IMR-90 (cell line): ENCODE measurements at regions not wholly inside any gene's neighbourhood (a gene's known extent, or its start where the extent isn't known, plus 50 kb on each side); places are given as distances from the start of the nearest gene placed in this dataset.

ENCODE experiments used
- ATAC-seq: fragments of 200-7000 bp; cut with Tn5 transposase; 2 replicates; pipeline ENCODE4 v1.9.1; 2020; ENCODE audit warnings: low read depth, mild to moderate bottlenecking, moderate library complexity
- BruUV-seq: library from RNA; stranded (reverse); fragments of 400-500 nt; replicated peaks from 2 replicates; lab custom pipeline; 2021; lab: Mats Ljungman, UMichigan
- CTCF ChIA-PET: fragments of 300-600 bp; formaldehyde crosslinking; extraction: SDS; loops from one replicate; lab custom pipeline; 2021; ENCODE audit warnings: antibody characterized with exemption; lab: Yijun Ruan, JAX
- POLR2A ChIA-PET: fragments of 300-600 bp; sonication (Branson Sonifier 250); formaldehyde crosslinking; loops from one replicate; lab custom pipeline; 2022; ENCODE audit warnings: antibody characterized with exemption; ENCODE audit not compliant: unreplicated experiment; lab: Charles Lee
- DNase-seq: peaks from one replicate; pipeline ENCODE4 v3.0.0; 2013
- H2AFZ ChIP-seq: replicated peaks from 2 replicates; pipeline ENCODE3; 2013; ENCODE audit warnings: low read length, mild to moderate bottlenecking; ENCODE audit not compliant: poor library complexity
- H2AK5ac ChIP-seq: 2 replicates; pipeline ENCODE4 v1.6.1; 2013; ENCODE audit warnings: low read depth, low read length, inconsistent platforms
- H2AK9ac ChIP-seq: replicated peaks from 2 replicates; pipeline ENCODE3; 2013; ENCODE audit warnings: mild to moderate bottlenecking, low read depth, low read length, moderate library complexity; ENCODE audit not compliant: poor library complexity
- H2BK120ac ChIP-seq: 2 replicates; pipeline ENCODE4 v1.6.1; 2013; ENCODE audit warnings: low read depth, low read length, inconsistent platforms
- H2BK15ac ChIP-seq: 3 replicates; pipeline ENCODE4 v1.6.1; 2013; ENCODE audit warnings: low read depth, low read length, inconsistent platforms
- H2BK20ac ChIP-seq: 2 replicates; pipeline ENCODE4 v1.6.1; 2013; ENCODE audit warnings: low read depth, mild to moderate bottlenecking, inconsistent platforms, low read length, moderate library complexity
- H2BK5ac ChIP-seq: 2 replicates; pipeline ENCODE4 v1.6.1; 2013; ENCODE audit warnings: mild to moderate bottlenecking, low read depth, low read length, inconsistent platforms; ENCODE audit not compliant: poor library complexity, severe bottlenecking
- H3K14ac ChIP-seq: replicated peaks from 2 replicates; pipeline ENCODE4 v1.6.1; 2013; ENCODE audit warnings: low read depth, low read length, inconsistent platforms
- H3K18ac ChIP-seq: 2 replicates; pipeline ENCODE4 v1.6.1; 2013; ENCODE audit warnings: low read depth, low read length, control low read depth
- H3K23ac ChIP-seq: 2 replicates; pipeline ENCODE4 v1.6.1; 2013; ENCODE audit warnings: low read depth, low read length, inconsistent platforms
- H3K27ac ChIP-seq: 2 replicates; pipeline ENCODE4 v1.5.1; 2013; ENCODE audit warnings: mild to moderate bottlenecking, control low read depth, low read length; ENCODE audit not compliant: insufficient read depth
- H3K27me3 ChIP-seq: 2 replicates; pipeline ENCODE4 v1.6.1; 2013; ENCODE audit warnings: low read length; ENCODE audit not compliant: control insufficient read depth, insufficient read depth
- H3K36me3 ChIP-seq: 2 replicates; pipeline ENCODE4 v1.6.1; 2013; ENCODE audit warnings: low read length, mixed read lengths; ENCODE audit not compliant: control insufficient read depth, insufficient read depth
- H3K4ac ChIP-seq: 2 replicates; pipeline ENCODE4 v1.6.1; 2013; ENCODE audit warnings: low read depth, low read length, inconsistent platforms
- H3K4me1 ChIP-seq: 2 replicates; pipeline ENCODE4 v1.6.1; 2013; ENCODE audit warnings: low read length, mixed read lengths; ENCODE audit not compliant: control insufficient read depth, insufficient read depth
- H3K4me2 ChIP-seq: 2 replicates; pipeline ENCODE4 v1.6.1; 2013; ENCODE audit warnings: low read depth, mild to moderate bottlenecking, control low read depth, low read length, moderate library complexity
- H3K4me3 ChIP-seq: 2 replicates; pipeline ENCODE4 v1.5.1; 2013; ENCODE audit warnings: low read depth, mild to moderate bottlenecking, control low read depth, low read length, moderate library complexity; ENCODE audit not compliant: insufficient read depth
- H3K56ac ChIP-seq: 2 replicates; pipeline ENCODE4 v1.6.1; 2013; ENCODE audit warnings: low read length, inconsistent platforms; ENCODE audit not compliant: insufficient read depth; ENCODE audit errors: extremely low read depth
- H3K79me1 ChIP-seq, 2 experiments: 2 replicates each; pipeline ENCODE4 v1.6.1; 2013; ENCODE audit warnings: low read length in 2 of 2, inconsistent platforms in 1 of 2, low read depth in 1 of 2
- H3K9ac ChIP-seq: 2 replicates; pipeline ENCODE4 v1.6.1; 2013; ENCODE audit warnings: low read depth, low read length, control low read depth
- H3K9me1 ChIP-seq: 2 replicates; pipeline ENCODE4 v1.6.1; 2013; ENCODE audit warnings: low read length, inconsistent platforms; ENCODE audit not compliant: insufficient read depth
- H3K9me3 ChIP-seq: 2 replicates; pipeline ENCODE4 v1.6.1; 2013; ENCODE audit warnings: low read length; ENCODE audit not compliant: control insufficient read depth, insufficient read depth
- H4K20me1 ChIP-seq: 2 replicates; pipeline ENCODE4 v1.6.1; 2013; ENCODE audit warnings: low read length, inconsistent platforms; ENCODE audit not compliant: insufficient read depth
- H4K5ac ChIP-seq: 2 replicates; pipeline ENCODE4 v1.6.1; 2013; ENCODE audit warnings: mild to moderate bottlenecking, low read depth, low read length, control low read depth
- H4K8ac ChIP-seq, 2 experiments: 2 replicates each; pipeline ENCODE4 v1.6.1; 2013; ENCODE audit warnings: low read depth in 2 of 2, low read length in 2 of 2, control low read depth in 1 of 2, inconsistent platforms in 1 of 2
- H4K91ac ChIP-seq: 2 replicates; pipeline ENCODE4 v1.6.1; 2013; ENCODE audit warnings: low read depth, low read length, inconsistent platforms; ENCODE audit not compliant: insufficient read depth
- BHLHE40 ChIP-seq: fragments of 150-350 bp; IDR thresholded peaks from 2 replicates; pipeline ENCODE4 v1.6.1; 2016; ENCODE audit warnings: mild to moderate bottlenecking, low read depth, low read length
- CEBPB ChIP-seq: IDR thresholded peaks from 2 replicates; pipeline ENCODE4 v1.6.1; 2012; ENCODE audit warnings: low read depth, low read length, improper control_type of control experiment
- CHD1 ChIP-seq: IDR thresholded peaks from 2 replicates; pipeline ENCODE4 v1.6.1; 2012; ENCODE audit warnings: low read depth, low read length, improper control_type of control experiment
- CTCF ChIP-seq: conservative IDR thresholded peaks from 2 replicates; pipeline ENCODE4 v1.5.1; 2012; ENCODE audit warnings: mild to moderate bottlenecking, low read depth, low read length, improper control_type of control experiment
- FOS ChIP-seq: fragments of 150-350 bp; IDR thresholded peaks from 2 replicates; pipeline ENCODE4 v1.6.1; 2016; ENCODE audit warnings: low read depth, low read length
- MAFK ChIP-seq: IDR thresholded peaks from 2 replicates; pipeline ENCODE4 v1.6.1; 2012; ENCODE audit warnings: low read depth, low read length, improper control_type of control experiment
- MAZ ChIP-seq: IDR thresholded peaks from 2 replicates; pipeline ENCODE4 v1.6.1; 2012; ENCODE audit warnings: low read depth, mild to moderate bottlenecking, low read length, improper control_type of control experiment, moderate library complexity, borderline replicate concordance
- MXI1 ChIP-seq: IDR thresholded peaks from 2 replicates; pipeline ENCODE4 v1.6.1; 2012; ENCODE audit warnings: low read depth, mild to moderate bottlenecking, low read length, moderate library complexity, borderline replicate concordance
- NFE2L2 ChIP-seq: fragments of 150-350 bp; IDR thresholded peaks from 2 replicates; pipeline ENCODE4 v1.6.1; 2016; ENCODE audit warnings: low read depth, mild to moderate bottlenecking, low read length
- POLR2A ChIP-seq: IDR thresholded peaks from 2 replicates; pipeline ENCODE4 v1.6.1; 2012; ENCODE audit warnings: mild to moderate bottlenecking, low read depth, low read length
- RAD21 ChIP-seq: IDR thresholded peaks from 2 replicates; pipeline ENCODE4 v1.6.1; 2012; ENCODE audit warnings: low read length, improper control_type of control experiment
- RCOR1 ChIP-seq: IDR thresholded peaks from 2 replicates; pipeline ENCODE4 v1.6.1; 2012; ENCODE audit warnings: mild to moderate bottlenecking, low read length, improper control_type of control experiment; ENCODE audit not compliant: insufficient replicate concordance
- RFX5 ChIP-seq: IDR thresholded peaks from 2 replicates; pipeline ENCODE4 v1.8.0; 2012; ENCODE audit warnings: low read depth, mild to moderate bottlenecking, low read length, moderate library complexity
- SMC3 ChIP-seq: fragments of 150-350 bp; IDR thresholded peaks from 2 replicates; pipeline ENCODE4 v1.6.1; 2016; ENCODE audit warnings: low read depth, mild to moderate bottlenecking, antibody characterized with exemption, low read length, moderate library complexity
- WGBS, 2 experiments: methylation state at CpG; one replicate each; pipeline versions ENCODE4 v1.1.5 to v1.1.7; 2013; ENCODE audit warnings: missing lambda C conversion rate in 2 of 2; ENCODE audit not compliant: insufficient read length in 1 of 2; ENCODE audit errors: extremely low coverage in 2 of 2; 5-methylcytosine and 5-hydroxymethylcytosine counted together
- dilution Hi-C: fragments of 300-500 bp; cut with HindIII; formaldehyde crosslinking; loops from one replicate; pipeline ENCODE4 v1.14.3; 2018; ENCODE audit warnings: low sequenced_read_pairs; ENCODE audit not compliant: unreplicated experiment
- in situ Hi-C: fragments of 300-500 bp; cut with MboI; formaldehyde crosslinking; loops from 3 replicates; pipeline ENCODE4 v1.14.3; 2019; ENCODE audit warnings: low sequenced_read_pairs, inconsistent platforms, mixed read lengths
- intact Hi-C: fragments of 100-400 bp; cut with micrococcal nuclease; formaldehyde crosslinking; loops from 2 replicates; pipeline ENCODE4 v1.10.0; 2022
- TF ChIP-seq, protein P1 (sequence below): fragments of 150-350 bp; IDR thresholded peaks from 2 replicates; pipeline ENCODE4 v1.6.1; 2017; ENCODE audit warnings: mild to moderate bottlenecking, antibody characterized with exemption, low read length, low read depth
- TF ChIP-seq, protein P2 (sequence below): fragments of 150-350 bp; IDR thresholded peaks from 2 replicates; pipeline ENCODE4 v1.6.1; 2016; ENCODE audit warnings: low read depth, mild to moderate bottlenecking, low read length, moderate library complexity, borderline replicate concordance

GRCh38 chr4:152138451-152138850 lies 377.6 kb upstream of the GATB start:
- H3K14ac ChIP-seq: no peak overlapping the region
- no peaks in the 10 kb centered on the region for H3K4me1 ChIP-seq
- H3K4me2 ChIP-seq: no peak overlapping the region
- H3K79me1 ChIP-seq: no peaks in the 10 kb centered on the region
- H4K5ac ChIP-seq: no peak overlapping the region
- H2BK15ac ChIP-seq: no peak overlapping the region
- H3K56ac ChIP-seq: no peak overlapping the region
- no peak for ATAC-seq
- no peaks in the 10 kb centered on the region for H4K20me1 ChIP-seq
- no peaks in the 10 kb centered on the region for H3K36me3 ChIP-seq
- POLR2A ChIA-PET: no interaction called here
- no peak overlapping the region for H3K27ac ChIP-seq
- BruUV-seq: no TSS peak
- intact Hi-C loops: no loop called here
- H3K18ac ChIP-seq: no peak overlapping the region
- no peak overlapping the region for H2AK9ac ChIP-seq
- H4K8ac ChIP-seq: no peak overlapping the region
- H2BK120ac ChIP-seq: no peak overlapping the region
- in situ Hi-C loops: no loop called here
- no peak overlapping the region for H3K23ac ChIP-seq
- no peak overlapping the region for H2BK5ac ChIP-seq
- H2BK20ac ChIP-seq: no peak overlapping the region
- DNase-seq: no peak
- H2AK5ac ChIP-seq: no peak overlapping the region
- no peak overlapping the region for H3K9ac ChIP-seq
- CTCF ChIA-PET: no interaction called here
- no peak overlapping the region for H4K91ac ChIP-seq
- H3K4ac ChIP-seq: no peak overlapping the region
- TF ChIP-seq RAD21: no peak
- TF ChIP-seq MXI1: no peak
- no peak for TF ChIP-seq SMC3
- no peak for TF ChIP-seq MAFK
- no peak for TF ChIP-seq FOS
- no peak for TF ChIP-seq CTCF
- no peak for TF ChIP-seq RFX5
- no peak for TF ChIP-seq POLR2A
- TF ChIP-seq CEBPB: no peak
- no peak for TF ChIP-seq MAZ
- TF ChIP-seq BHLHE40: no peak
- TF ChIP-seq RCOR1: no peak
- TF ChIP-seq, protein P1, sequence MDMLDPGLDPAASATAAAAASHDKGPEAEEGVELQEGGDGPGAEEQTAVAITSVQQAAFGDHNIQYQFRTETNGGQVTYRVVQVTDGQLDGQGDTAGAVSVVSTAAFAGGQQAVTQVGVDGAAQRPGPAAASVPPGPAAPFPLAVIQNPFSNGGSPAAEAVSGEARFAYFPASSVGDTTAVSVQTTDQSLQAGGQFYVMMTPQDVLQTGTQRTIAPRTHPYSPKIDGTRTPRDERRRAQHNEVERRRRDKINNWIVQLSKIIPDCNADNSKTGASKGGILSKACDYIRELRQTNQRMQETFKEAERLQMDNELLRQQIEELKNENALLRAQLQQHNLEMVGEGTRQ: no peak
- TF ChIP-seq NFE2L2: no peak
- TF ChIP-seq CHD1: no peak
- TF ChIP-seq, protein P2, sequence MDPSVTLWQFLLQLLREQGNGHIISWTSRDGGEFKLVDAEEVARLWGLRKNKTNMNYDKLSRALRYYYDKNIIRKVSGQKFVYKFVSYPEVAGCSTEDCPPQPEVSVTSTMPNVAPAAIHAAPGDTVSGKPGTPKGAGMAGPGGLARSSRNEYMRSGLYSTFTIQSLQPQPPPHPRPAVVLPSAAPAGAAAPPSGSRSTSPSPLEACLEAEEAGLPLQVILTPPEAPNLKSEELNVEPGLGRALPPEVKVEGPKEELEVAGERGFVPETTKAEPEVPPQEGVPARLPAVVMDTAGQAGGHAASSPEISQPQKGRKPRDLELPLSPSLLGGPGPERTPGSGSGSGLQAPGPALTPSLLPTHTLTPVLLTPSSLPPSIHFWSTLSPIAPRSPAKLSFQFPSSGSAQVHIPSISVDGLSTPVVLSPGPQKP: no peak
- no peak overlapping the region for H2AFZ ChIP-seq
- H3K4me3 ChIP-seq: no peak overlapping the region
- no peaks in the 10 kb centered on the region for H3K9me3 ChIP-seq
- H3K9me1 ChIP-seq: no peaks in the 10 kb centered on the region
- WGBS, 2 experiments: no CpG with 5 or more reads among the region's 3 CpGs
- H3K27me3 ChIP-seq: peaks cover 10% of the 10 kb centered on the region
- dilution Hi-C loops: no loop called here
